Effector memory CD8-positive, alpha-beta T cell (primary cell): ENCODE measurements at regions not wholly inside any gene's neighbourhood (a gene's known extent, or its start where the extent isn't known, plus 50 kb on each side); places are given as distances from the start of the nearest gene placed in this dataset.

ENCODE experiments used
- ATAC-seq: fragments of 150-1000 bp; cut with Tn5 transposase; replicated peaks from 2 replicates; pipeline ENCODE4 v1.10.0; 2021; ENCODE audit warnings: mild to moderate bottlenecking, moderate library complexity
- DNase-seq, 3 experiments: peaks; one replicate each; pipeline ENCODE4 v3.0.0; 2021
- H3K27ac Mint-ChIP-seq, 2 donors: one replicate each; pipeline ENCODE4 v1.8.0; 2022; ENCODE audit warnings: mild to moderate bottlenecking in 2 of 2, mixed read lengths in 2 of 2, moderate library complexity in 2 of 2
- H3K27me3 Mint-ChIP-seq, 2 donors: one replicate each; pipeline ENCODE4 v1.8.0; 2022; ENCODE audit warnings: mixed read lengths in 2 of 2
- H3K36me3 Mint-ChIP-seq: one replicate; pipeline ENCODE4 v1.8.0; 2022; ENCODE audit warnings: mild to moderate bottlenecking, moderate library complexity, mixed read lengths; ENCODE audit not compliant: insufficient read depth
- H3K4me1 Mint-ChIP-seq, 2 donors: one replicate each; pipeline ENCODE4 v1.8.0; 2022; ENCODE audit warnings: low read depth in 2 of 2, mixed read lengths in 2 of 2
- H3K4me3 Mint-ChIP-seq, 2 donors: one replicate each; pipeline ENCODE4 v1.8.0; 2022; ENCODE audit warnings: mild to moderate bottlenecking in 2 of 2, mixed read lengths in 2 of 2, moderate library complexity in 2 of 2
- H3K9me3 Mint-ChIP-seq, 2 donors: one replicate each; pipeline ENCODE4 v1.8.0; 2022; ENCODE audit warnings: mixed read lengths in 2 of 2

DNA sequence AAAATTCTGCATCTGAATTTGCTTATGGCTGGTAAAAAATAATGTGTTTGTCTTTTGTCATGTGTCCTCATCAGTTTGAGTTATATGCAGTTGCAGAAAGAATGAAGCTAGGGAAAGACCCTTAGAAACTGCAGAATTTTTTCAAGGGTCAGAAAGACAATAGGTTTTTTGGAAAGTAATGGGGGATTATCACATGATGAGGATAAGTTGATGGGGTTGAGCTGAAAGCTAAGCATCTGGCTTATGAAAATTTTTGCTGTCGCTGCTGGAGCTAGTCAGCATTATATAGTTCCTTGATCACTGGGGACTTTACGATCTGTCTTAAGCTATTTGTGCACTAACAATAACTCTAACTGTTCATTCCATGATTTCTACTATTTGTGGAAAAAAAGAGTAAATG lies 331.7 kb downstream of the PPARGC1A start:
- H3K4me1 Mint-ChIP-seq, result no peaks in the 10 kb centered on the region
- no peaks in the 10 kb centered on the region for H3K27me3 Mint-ChIP-seq
- peaks cover 12 to 18% of the 10 kb centered on the region in 2 donors for H3K9me3 Mint-ChIP-seq
- H3K36me3 Mint-ChIP-seq, result no peaks in the 10 kb centered on the region
- H3K27ac Mint-ChIP-seq, result no peak overlapping the region
- DNase-seq (no peak), ATAC-seq (no peak)
- no peak overlapping the region for H3K4me3 Mint-ChIP-seq

DNA sequence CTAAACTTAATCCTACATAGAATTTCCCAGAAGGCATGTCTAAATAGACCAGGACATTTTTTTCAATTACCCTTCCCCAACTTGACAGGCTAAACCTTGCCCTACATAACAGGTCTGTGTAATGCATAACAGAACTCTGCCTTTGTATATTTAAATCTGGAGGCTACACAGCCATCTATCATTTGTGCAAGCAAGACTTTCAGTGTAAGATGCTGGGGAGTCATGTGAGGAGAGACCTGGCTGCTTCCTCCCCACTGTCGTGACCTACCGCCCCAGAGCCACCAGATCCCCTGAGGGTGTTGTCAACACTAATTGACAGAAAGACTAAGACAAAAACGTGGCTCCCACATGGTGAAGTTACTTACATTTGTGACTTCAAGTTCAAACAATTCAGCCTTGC lies 342.2 kb downstream of the PPARGC1A start:
- no peak for ATAC-seq
- no peak overlapping the region for H3K27ac Mint-ChIP-seq

DNA sequence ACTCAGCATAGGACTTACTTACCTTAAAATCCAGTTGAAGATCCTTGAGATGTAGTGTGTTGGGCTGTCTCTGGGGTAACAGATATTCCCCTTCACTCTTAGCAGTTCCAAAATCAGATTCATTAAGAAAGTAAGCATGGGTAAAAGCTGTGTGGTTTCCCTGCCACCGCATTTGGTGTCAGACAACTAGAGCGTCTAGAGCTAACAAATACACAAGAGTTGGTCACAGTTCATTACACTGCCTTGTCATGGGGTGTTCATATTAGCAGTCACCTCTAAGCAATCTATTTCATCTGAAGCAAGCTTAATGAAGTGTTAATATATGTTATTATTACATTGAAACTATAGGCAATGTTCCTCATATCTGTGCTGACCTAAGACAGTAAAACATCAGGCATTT lies 342.8 kb downstream of the PPARGC1A start:
- Mint-ChIP-seq H3K4me1 (no peaks in the 10 kb centered on the region), H3K9me3 (peaks cover 19 to 54% of the 10 kb centered on the region in 2 donors), H3K4me3 (no peak overlapping the region), H3K27ac (no peak overlapping the region), H3K36me3 (no peaks in the 10 kb centered on the region), H3K27me3 (no peaks in the 10 kb centered on the region)
- DNase-seq, result no peak
- no peak for ATAC-seq

More for the DNA sequence above, 342.2 kb downstream of the PPARGC1A start:
- Mint-ChIP-seq H3K9me3 (peaks cover 19 to 54% of the 10 kb centered on the region in 2 donors), H3K4me1 (no peaks in the 10 kb centered on the region), H3K36me3 (no peaks in the 10 kb centered on the region), H3K4me3 (no peak overlapping the region), H3K27me3 (no peaks in the 10 kb centered on the region)
- no peak for DNase-seq

DNA sequence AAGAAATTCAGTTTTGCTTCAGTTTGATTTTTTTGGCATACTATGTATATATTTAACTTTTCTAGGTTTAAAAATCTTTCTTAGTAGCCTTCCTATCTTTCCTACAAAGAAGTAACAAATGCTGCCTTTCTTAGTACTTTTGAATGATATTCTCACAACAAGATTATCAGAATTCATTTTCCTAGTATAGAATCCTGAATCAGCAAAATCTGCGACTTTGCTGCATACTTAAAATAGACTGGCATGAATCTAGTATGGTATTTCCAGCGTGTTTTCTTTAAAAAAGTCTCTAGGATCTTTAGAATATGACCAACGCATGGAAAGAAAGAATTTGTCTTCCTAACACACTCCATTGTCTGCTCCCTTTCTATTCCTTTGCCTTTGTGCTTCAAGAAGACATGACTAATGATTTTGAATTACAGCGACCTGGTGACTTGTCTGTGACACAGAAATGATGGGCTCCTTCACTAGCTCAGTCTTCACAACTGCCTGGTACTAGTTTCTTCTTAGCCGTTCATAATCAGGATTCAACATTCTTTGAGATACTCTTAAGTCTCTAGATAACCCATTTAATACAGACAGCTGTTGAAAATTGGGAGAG lies 349.8 kb downstream of the PPARGC1A start:
- Mint-ChIP-seq H3K9me3 (peaks cover 19 to 38% of the 10 kb centered on the region in 2 donors), H3K36me3 (no peaks in the 10 kb centered on the region), H3K27ac (no peak overlapping the region), H3K27me3 (no peaks in the 10 kb centered on the region), H3K4me1 (no peaks in the 10 kb centered on the region), H3K4me3 (no peak overlapping the region)
- DNase-seq, result no peak
- ATAC-seq, result no peak

DNA sequence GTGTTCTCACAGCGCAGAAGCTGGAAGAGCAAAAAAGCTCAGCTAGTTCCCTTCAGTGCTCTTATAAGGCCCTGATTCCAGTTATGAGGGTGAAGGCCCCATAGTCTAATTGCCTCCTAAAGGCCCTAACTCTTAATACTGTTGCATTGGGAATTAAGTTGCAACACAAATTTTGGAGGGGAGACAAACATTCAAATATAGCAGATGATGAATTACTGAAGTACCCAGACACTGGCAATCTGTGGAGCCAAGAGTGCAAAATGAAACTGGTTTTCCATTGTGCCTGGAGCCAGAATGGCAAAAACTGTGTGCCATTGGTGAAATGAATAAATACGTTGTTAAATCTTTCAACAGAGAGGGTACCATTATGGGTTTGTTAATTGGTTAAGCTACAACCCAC lies 356.0 kb downstream of the PPARGC1A start:
- ATAC-seq, result no peak

DNA sequence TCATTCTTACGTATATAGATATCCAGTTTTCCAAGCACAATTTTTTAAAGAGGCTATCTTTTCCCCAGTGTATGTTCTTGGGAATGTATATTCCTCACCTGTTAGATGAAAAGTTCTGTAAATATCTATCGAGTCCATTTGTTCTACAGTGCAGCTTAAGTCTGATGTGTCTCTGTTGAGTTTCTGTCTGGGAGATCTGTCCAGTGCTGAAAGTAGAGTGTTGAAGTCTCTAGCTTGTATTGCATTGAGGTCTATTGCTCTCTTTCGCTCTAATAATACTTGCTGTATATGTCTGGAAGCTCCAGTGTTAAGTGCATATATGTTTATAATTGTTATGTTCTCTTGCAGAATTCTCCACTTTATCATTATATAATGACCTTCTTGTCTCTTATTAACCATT lies 373.1 kb downstream of the PPARGC1A start:
- no peak overlapping the region for H3K27ac Mint-ChIP-seq
- no peaks in the 10 kb centered on the region for H3K4me1 Mint-ChIP-seq
- H3K4me3 Mint-ChIP-seq, result no peak overlapping the region
- H3K27me3 Mint-ChIP-seq, result no peaks in the 10 kb centered on the region
- no peak for DNase-seq
- H3K36me3 Mint-ChIP-seq, result no peaks in the 10 kb centered on the region
- H3K9me3 Mint-ChIP-seq, result peaks cover 0 to 18% of the 10 kb centered on the region in 2 donors
- no peak for ATAC-seq

More for the DNA sequence above, 356.0 kb downstream of the PPARGC1A start:
- no peaks in the 10 kb centered on the region for H3K4me1 Mint-ChIP-seq
- H3K27ac Mint-ChIP-seq, result no peak overlapping the region
- H3K27me3 Mint-ChIP-seq, result no peaks in the 10 kb centered on the region
- peaks cover 11 to 27% of the 10 kb centered on the region in 2 donors for H3K9me3 Mint-ChIP-seq
- DNase-seq, result no peak
- H3K36me3 Mint-ChIP-seq, result peaks cover 3% of the 10 kb centered on the region
- no peak overlapping the region for H3K4me3 Mint-ChIP-seq

DNA sequence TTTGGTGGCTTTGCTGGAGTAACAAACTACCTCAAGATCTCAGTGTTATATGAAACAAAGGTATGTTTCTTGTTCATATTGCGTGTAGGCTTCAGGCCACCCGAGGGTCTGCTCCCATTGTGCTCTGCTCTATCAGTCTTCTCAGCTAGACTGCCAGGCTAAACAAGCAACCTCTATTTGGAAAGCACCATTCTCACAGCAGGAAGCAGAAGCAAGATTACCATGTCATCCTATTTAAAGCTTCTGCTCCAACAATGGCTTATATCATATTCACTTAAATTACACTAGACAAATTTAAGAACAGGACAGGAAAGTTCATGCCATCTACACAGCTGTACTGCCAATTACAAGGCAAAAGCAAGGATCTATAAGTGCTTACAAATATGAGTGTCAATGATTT lies 385.8 kb downstream of the PPARGC1A start:
- Mint-ChIP-seq H3K36me3 (no peaks in the 10 kb centered on the region), H3K4me1 (no peaks in the 10 kb centered on the region)

DNA sequence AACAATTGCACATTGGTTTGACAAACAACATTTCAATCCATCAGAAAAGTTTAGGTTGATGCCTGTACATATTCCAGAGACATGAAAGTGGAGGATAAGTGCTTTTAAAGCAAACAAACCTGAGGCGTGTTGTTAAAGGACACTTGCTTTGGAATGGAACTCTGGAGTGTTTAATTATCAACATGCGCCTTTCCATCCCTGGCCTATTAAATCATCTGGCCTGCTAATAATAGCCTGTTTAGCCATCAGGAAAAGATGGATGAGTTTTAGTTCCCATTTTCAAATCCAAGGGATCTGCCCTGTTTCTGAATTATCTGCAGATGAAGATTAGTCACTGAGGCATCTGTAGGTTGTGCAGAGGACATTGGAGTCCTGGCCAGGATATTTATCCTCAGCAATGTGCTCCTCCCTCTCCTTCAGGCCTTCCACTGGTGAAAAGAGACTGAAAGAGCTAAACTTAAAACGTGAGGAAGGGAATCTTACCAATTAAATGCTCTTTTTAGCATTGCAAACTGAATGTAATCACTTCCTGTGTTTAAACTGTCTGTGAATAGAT lies 388.9 kb downstream of the PPARGC1A start:
- Mint-ChIP-seq H3K4me1 (no peaks in the 10 kb centered on the region), H3K27me3 (no peaks in the 10 kb centered on the region), H3K36me3 (no peaks in the 10 kb centered on the region), H3K27ac (no peak overlapping the region), H3K4me3 (no peak overlapping the region), H3K9me3 (peaks cover 14 to 17% of the 10 kb centered on the region in 2 donors)
- no peak for ATAC-seq
- no peak for DNase-seq

More for the DNA sequence above, 385.8 kb downstream of the PPARGC1A start:
- Mint-ChIP-seq H3K4me3 (no peak overlapping the region), H3K27me3 (no peaks in the 10 kb centered on the region), H3K27ac (no peak overlapping the region), H3K9me3 (peaks cover 7 to 12% of the 10 kb centered on the region in 2 donors)
- ATAC-seq (no peak), DNase-seq (no peak)

DNA sequence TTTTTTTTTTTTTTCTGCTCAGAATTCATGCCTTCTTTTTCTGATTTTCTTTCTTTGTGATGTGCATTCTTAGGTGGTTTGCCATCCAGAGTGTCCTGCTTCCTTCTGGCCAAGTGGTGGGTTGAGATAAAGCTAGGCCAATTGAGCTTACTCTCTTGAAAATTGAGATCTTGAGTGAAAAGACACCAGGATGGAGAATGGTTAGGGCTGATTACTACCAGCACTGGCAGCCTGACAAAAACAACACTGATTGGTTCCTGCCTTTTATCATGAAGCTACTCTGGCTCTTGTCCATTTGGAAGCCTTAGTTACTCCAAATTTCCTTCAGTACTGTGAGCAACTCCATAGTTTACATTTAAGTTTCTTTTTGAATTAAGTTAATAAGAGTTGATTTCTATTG lies 404.0 kb downstream of the PPARGC1A start:
- Mint-ChIP-seq H3K27ac (no peak overlapping the region), H3K27me3 (no peaks in the 10 kb centered on the region), H3K4me1 (no peaks in the 10 kb centered on the region), H3K4me3 (no peak overlapping the region), H3K9me3 (peaks cover 3 to 12% of the 10 kb centered on the region in 2 donors), H3K36me3 (no peaks in the 10 kb centered on the region)
- DNase-seq (no peak), ATAC-seq (no peak)

DNA sequence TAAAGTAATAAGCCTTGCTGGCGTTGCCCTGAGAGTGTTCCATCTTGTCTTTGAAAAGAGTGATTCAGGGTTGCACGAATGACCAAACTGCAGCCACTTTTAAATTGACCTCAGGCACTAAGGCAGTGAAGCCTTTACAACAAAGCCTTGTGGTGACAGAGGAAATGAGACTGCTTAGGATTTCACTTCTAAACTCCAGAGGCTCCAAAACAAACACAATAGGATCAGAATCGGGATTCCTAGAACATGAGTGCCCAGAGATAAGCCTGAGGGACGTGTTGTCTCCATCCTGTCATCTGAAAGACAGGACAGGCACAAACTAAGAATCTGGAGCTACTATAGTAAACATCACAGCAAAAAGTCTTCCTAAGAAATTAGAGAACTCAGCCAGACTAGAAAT lies 405.2 kb downstream of the PPARGC1A start:
- Mint-ChIP-seq H3K9me3 (peaks cover 4 to 12% of the 10 kb centered on the region in 2 donors), H3K36me3 (no peaks in the 10 kb centered on the region), H3K27me3 (no peaks in the 10 kb centered on the region), H3K27ac (no peak overlapping the region), H3K4me1 (no peaks in the 10 kb centered on the region), H3K4me3 (no peak overlapping the region)
- DNase-seq (no peak), ATAC-seq (no peak)

DNA sequence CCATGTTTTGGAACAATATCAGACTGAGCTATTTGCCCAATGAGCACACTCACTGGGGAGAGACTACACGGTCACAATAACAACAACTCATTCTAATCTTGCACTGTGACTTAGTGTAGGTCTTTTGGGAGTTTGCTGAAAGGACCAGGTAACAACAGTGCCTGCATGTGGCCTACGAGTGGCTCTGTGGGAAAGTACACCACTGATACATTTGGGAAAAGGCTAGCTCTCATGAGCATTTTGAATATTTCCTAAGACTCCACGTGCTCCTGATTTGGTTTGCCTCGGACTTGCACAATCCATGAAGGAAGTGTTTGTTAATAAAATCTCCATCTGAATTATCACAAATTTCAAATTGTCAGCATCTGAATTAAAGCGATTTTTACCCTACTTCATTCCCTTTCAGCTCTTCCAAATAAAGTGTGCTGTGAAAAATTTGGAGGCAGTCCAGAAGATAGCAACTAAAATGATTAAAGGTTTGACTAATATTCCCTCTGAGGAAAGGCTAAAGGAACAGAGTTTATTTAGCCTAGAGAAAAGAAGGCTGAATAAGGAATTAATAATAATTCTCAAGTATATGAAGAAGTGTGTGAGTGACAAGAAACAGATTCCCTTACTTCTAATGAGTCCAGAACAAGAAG lies 406.4 kb downstream of the PPARGC1A start:
- peaks cover 4 to 12% of the 10 kb centered on the region in 2 donors for H3K9me3 Mint-ChIP-seq
- no peaks in the 10 kb centered on the region for H3K36me3 Mint-ChIP-seq
- ATAC-seq, result no peak
- no peaks in the 10 kb centered on the region for H3K27me3 Mint-ChIP-seq
- no peaks in the 10 kb centered on the region for H3K4me1 Mint-ChIP-seq
- no peak overlapping the region for H3K4me3 Mint-ChIP-seq
- H3K27ac Mint-ChIP-seq, result no peak overlapping the region
- DNase-seq, result no peak

DNA sequence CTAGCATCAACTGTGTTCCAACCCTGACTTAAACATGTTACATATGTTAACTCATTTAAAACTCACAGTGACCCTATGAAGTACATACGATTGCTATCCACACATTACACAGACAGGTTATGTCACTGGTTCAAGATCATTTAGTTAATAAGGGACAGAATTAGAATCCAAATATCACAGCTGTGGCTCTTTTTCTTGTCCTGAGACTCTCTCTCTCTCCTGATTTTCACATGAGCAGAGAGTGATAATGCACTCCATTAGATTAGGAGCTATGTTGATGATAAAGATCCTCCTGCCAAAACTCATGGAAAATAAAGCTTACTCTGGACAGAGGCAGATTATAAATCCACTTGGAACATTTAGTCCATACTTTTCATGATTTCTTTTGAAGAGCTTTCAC lies 408.3 kb downstream of the PPARGC1A start:
- Mint-ChIP-seq H3K9me3 (peaks cover 10 to 12% of the 10 kb centered on the region in 2 donors), H3K27me3 (no peaks in the 10 kb centered on the region), H3K4me3 (no peak overlapping the region), H3K27ac (no peak overlapping the region), H3K36me3 (no peaks in the 10 kb centered on the region), H3K4me1 (no peaks in the 10 kb centered on the region)
- ATAC-seq (no peak), DNase-seq (no peak)

DNA sequence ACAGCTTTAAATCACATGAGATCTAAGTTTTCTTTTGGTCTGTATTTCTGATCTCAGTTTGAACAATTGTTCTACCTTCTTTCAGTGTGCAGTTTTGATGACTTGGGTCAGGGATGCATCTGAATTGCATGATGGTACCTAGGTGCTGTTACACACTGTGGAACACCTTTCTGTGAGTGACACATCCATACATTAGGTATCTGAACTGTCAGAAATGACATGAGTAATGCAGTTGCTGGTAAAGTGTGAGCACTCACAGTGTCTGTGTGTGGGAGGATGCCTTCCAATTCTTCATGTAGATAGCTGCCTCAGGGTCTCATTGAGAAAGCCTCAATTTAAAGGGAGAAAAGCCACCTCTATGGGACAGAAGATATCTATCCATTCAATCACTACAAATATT lies 411.9 kb downstream of the PPARGC1A start:
- Mint-ChIP-seq H3K27me3 (no peaks in the 10 kb centered on the region), H3K36me3 (no peaks in the 10 kb centered on the region), H3K27ac (no peak overlapping the region), H3K4me1 (no peaks in the 10 kb centered on the region), H3K4me3 (no peak overlapping the region), H3K9me3 (peaks cover 8 to 17% of the 10 kb centered on the region in 2 donors)
- ATAC-seq, result no peak
- no peak for DNase-seq

DNA sequence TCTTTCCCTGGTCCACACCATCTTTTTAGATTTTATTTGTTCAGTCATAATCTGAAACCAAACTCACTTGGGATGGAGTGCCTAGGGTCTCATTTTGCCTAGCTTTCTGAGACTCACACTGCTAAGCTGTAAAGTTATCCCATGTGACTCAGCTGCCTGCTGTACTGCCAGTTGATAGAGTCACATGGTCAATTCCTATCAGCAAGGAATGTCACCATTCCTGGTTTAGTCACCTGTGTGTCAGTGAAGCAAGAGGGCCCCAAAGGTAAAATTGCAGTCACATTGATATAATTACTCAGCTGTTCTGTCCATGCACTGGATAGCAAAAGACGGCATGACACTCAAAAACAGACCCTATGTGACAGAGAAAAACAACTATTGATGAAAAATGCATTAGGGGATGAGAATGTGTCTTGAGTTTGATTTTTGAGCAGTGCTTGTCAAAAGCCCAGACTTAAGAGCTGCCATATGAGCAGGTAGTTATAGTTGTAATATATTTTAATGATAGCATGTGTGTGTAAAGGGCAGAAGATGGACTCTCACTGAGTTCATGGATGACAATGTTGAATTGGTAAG lies 413.2 kb downstream of the PPARGC1A start:
- Mint-ChIP-seq H3K36me3 (no peaks in the 10 kb centered on the region), H3K4me3 (no peak overlapping the region), H3K4me1 (no peaks in the 10 kb centered on the region), H3K27me3 (no peaks in the 10 kb centered on the region), H3K9me3 (peaks cover 11 to 17% of the 10 kb centered on the region in 2 donors), H3K27ac (no peak overlapping the region)
- ATAC-seq (no peak), DNase-seq (no peak)
